ENCODE measurements at regions not wholly inside any gene's neighbourhood (a gene's known extent, or its start where the extent isn't known, plus 50 kb on each side); places are given as distances from the start of the nearest gene placed in this dataset.

- DNase-seq (ENCODE audit: low read depth, low spot score): no peak
Observed at GRCh38 chr20:56173438-56173837, 75.1 kb upstream of the MC3R start.

GRCh38 chr20:56174416-56174815, 74.1 kb upstream of the MC3R start:
- no peak overlapping the region for H3K27ac ChIP-seq
- no peak for DNase-seq (ENCODE audit: low read depth, low spot score)

More at GRCh38 chr20:56173438-56173837, 75.1 kb upstream of the MC3R start:
- H3K27ac ChIP-seq: no peak overlapping the region

GRCh38 chr20:56175884-56176283, 72.6 kb upstream of the MC3R start:
- H3K27ac ChIP-seq: no peak overlapping the region
- no peak for DNase-seq (ENCODE audit: low read depth, low spot score)

- no peak overlapping the region for H3K27ac ChIP-seq
- DNase-seq (ENCODE audit: low read depth, low spot score): no peak
Observed at GRCh38 chr20:56178219-56178618, 70.3 kb upstream of the MC3R start.

GRCh38 chr20:56179051-56179450, 69.5 kb upstream of the MC3R start:
- no peak overlapping the region for H3K27ac ChIP-seq
- no peak for DNase-seq (ENCODE audit: low read depth, low spot score)

GRCh38 chr20:56181583-56181982, 66.9 kb upstream of the MC3R start:
- DNase-seq (ENCODE audit: low read depth, low spot score): no peak
- no peak overlapping the region for H3K27ac ChIP-seq

- H3K27ac ChIP-seq: no peak overlapping the region
- DNase-seq (ENCODE audit: low read depth, low spot score): no peak
Observed at GRCh38 chr20:56187534-56188165, 60.9 kb upstream of the MC3R start.

- no peak overlapping the region for H3K27ac ChIP-seq
- no peak for DNase-seq (ENCODE audit: low read depth, low spot score)
Observed at GRCh38 chr20:56194042-56194441, 54.5 kb upstream of the MC3R start.

GRCh38 chr20:56195946-56196345, 52.6 kb upstream of the MC3R start:
- peak; percentile 55 for DNase-seq (ENCODE audit: low read depth, low spot score)
- no peak overlapping the region for H3K27ac ChIP-seq

Measured in epithelial cell of prostate (primary cell).